WTC11 (cell line): ENCODE measurements at regions not wholly inside any gene's neighbourhood (a gene's known extent, or its start where the extent isn't known, plus 50 kb on each side); places are given as distances from the start of the nearest gene placed in this dataset.

Experiments
- ATAC-seq: fragments of 200-7000 bp; cut with Tn5 transposase; 2 replicates; pipeline ENCODE4 v1.10.0; 2021; ENCODE audit warnings: mild to moderate bottlenecking, moderate library complexity
- CTCF ChIA-PET: fragments of 300-600 bp; sonication (Branson Sonifier 250); formaldehyde crosslinking; loops from one replicate; lab custom pipeline; 2021; ENCODE audit warnings: antibody characterized with exemption; lab: Charles Lee
- POLR2A ChIA-PET: fragments of 350-600 bp; sonication (Branson Sonifier 250); formaldehyde crosslinking; loops from one replicate; lab custom pipeline; 2021; ENCODE audit warnings: antibody characterized with exemption; lab: Charles Lee
- DNase-seq: peaks from one replicate; pipeline ENCODE4 v3.0.0; 2021; ENCODE audit warnings: low spot score
- H3K27ac Mint-ChIP-seq: 2 replicates; pipeline ENCODE4 v1.8.0; 2021; ENCODE audit warnings: mixed read lengths
- H3K27me3 Mint-ChIP-seq: 2 replicates; pipeline ENCODE4 v1.8.0; 2021; ENCODE audit warnings: low read depth, mild to moderate bottlenecking, moderate library complexity, mixed read lengths
- H3K36me3 Mint-ChIP-seq: 2 replicates; pipeline ENCODE4 v1.8.0; 2021; ENCODE audit warnings: mixed read lengths
- H3K4me1 Mint-ChIP-seq: 2 replicates; pipeline ENCODE4 v1.8.0; 2022; ENCODE audit warnings: mixed read lengths
- H3K4me3 Mint-ChIP-seq: 2 replicates; pipeline ENCODE4 v1.8.0; 2021; ENCODE audit warnings: mild to moderate bottlenecking, moderate library complexity, mixed read lengths
- H3K9me3 Mint-ChIP-seq: 2 replicates; pipeline ENCODE4 v1.8.0; 2021; ENCODE audit warnings: mixed read lengths
- AFF4 ChIP-seq: sonication (generic); formaldehyde crosslinking; IDR thresholded peaks from 2 replicates; pipeline ENCODE4 v1.8.1; 2023; ENCODE audit warnings: mild to moderate bottlenecking, missing genetic modification reagents, borderline replicate concordance
- AR ChIP-seq: fragments of 250-450 bp; sonication (Bioruptor Pico); IDR thresholded peaks from 2 replicates; pipeline ENCODE4 v1.9.0; 2021; ENCODE audit warnings: mild to moderate bottlenecking
- CREB1 ChIP-seq: sonication (generic); formaldehyde crosslinking; IDR thresholded peaks from 2 replicates; pipeline ENCODE4 v1.8.0; 2023; ENCODE audit warnings: mild to moderate bottlenecking, missing genetic modification reagents
- E2F1 ChIP-seq: sonication (generic); formaldehyde crosslinking; IDR thresholded peaks from 2 replicates; pipeline ENCODE4 v1.8.0; 2022; ENCODE audit warnings: mild to moderate bottlenecking, missing genetic modification reagents
- ESRRA ChIP-seq: sonication (generic); formaldehyde crosslinking; IDR thresholded peaks from 2 replicates; pipeline ENCODE4 v1.8.1; 2022; ENCODE audit warnings: mild to moderate bottlenecking, missing genetic modification reagents, borderline replicate concordance
- HMGA2 ChIP-seq: fragments of 250-450 bp; sonication (Bioruptor Pico); IDR thresholded peaks from 2 replicates; pipeline ENCODE4 v1.4.0; 2021; ENCODE audit warnings: mild to moderate bottlenecking, moderate library complexity
- MAX ChIP-seq: sonication (generic); formaldehyde crosslinking; IDR thresholded peaks from 2 replicates; pipeline ENCODE4 v1.8.0; 2022; ENCODE audit warnings: mild to moderate bottlenecking, missing genetic modification reagents
- NFYB ChIP-seq: sonication (generic); formaldehyde crosslinking; conservative IDR thresholded peaks from 2 replicates; pipeline ENCODE4 v1.8.0; 2022; ENCODE audit warnings: low read depth, missing genetic modification reagents
- NR1H2 ChIP-seq: sonication (generic); formaldehyde crosslinking; IDR thresholded peaks from 2 replicates; pipeline ENCODE4 v1.9.0; 2021; ENCODE audit warnings: mild to moderate bottlenecking, moderate library complexity, missing genetic modification reagents
- NR3C1 ChIP-seq: sonication (generic); formaldehyde crosslinking; conservative IDR thresholded peaks from 2 replicates; pipeline ENCODE4 v1.8.1; 2023; ENCODE audit warnings: low read depth, mild to moderate bottlenecking, missing genetic modification reagents
- RELA ChIP-seq: sonication (generic); formaldehyde crosslinking; IDR thresholded peaks from 2 replicates; pipeline ENCODE4 v1.8.1; 2022; ENCODE audit warnings: missing genetic modification reagents, mild to moderate bottlenecking, borderline replicate concordance
- SMAD4 ChIP-seq: sonication (generic); formaldehyde crosslinking; IDR thresholded peaks from 2 replicates; pipeline ENCODE4 v1.8.0; 2022; ENCODE audit warnings: mild to moderate bottlenecking, missing genetic modification reagents
- TEAD1 ChIP-seq: sonication (generic); formaldehyde crosslinking; IDR thresholded peaks from 2 replicates; pipeline ENCODE4 v1.8.0; 2022; ENCODE audit warnings: mild to moderate bottlenecking, missing genetic modification reagents
- ZMAT4 ChIP-seq: fragments of 250-450 bp; sonication (Bioruptor Pico); IDR thresholded peaks from 2 replicates; pipeline ENCODE4 v1.9.0; 2021; ENCODE audit warnings: mild to moderate bottlenecking
- ZNF281 ChIP-seq: sonication (generic); formaldehyde crosslinking; IDR thresholded peaks from 2 replicates; pipeline ENCODE4 v1.8.0; 2023; ENCODE audit warnings: mild to moderate bottlenecking, missing genetic modification reagents

- ChIA-PET CTCF (interaction anchor here (0.8 to 3.4 kb wide), 4 partner anchors 19 to 91 kb away, joined by 3 to 16 read pairs (median 10); no protein-coding TSS in a partner anchor), POLR2A (no interaction called here)
- H3K27me3 Mint-ChIP-seq = peaks cover 39% of the 10 kb centered on the region
- H3K36me3 Mint-ChIP-seq = no peaks in the 10 kb centered on the region
- H3K9me3 Mint-ChIP-seq = no peaks in the 10 kb centered on the region
- H3K4me3 Mint-ChIP-seq = no peak overlapping the region
- peaks cover 24% of the 10 kb centered on the region for H3K4me1 Mint-ChIP-seq
- ATAC-seq = no peak
- no peak overlapping the region for H3K27ac Mint-ChIP-seq
- DNase-seq = no peak
- TF ChIP-seq RELA (CRISPR knock-in tag) (no peak), HMGA2 (CRISPR knock-in tag) (no peak), NR3C1 (CRISPR knock-in tag) (no peak), TEAD1 (CRISPR knock-in tag) (no peak), AR (no peak), NFYB (CRISPR knock-in tag) (no peak), NR1H2 (CRISPR knock-in tag) (no peak), ZNF281 (CRISPR knock-in tag) (no peak), SMAD4 (no peak), MAX (no peak), ZMAT4 (CRISPR knock-in tag) (no peak), AFF4 (CRISPR knock-in tag) (no peak), ESRRA (CRISPR knock-in tag) (no peak), CREB1 (CRISPR knock-in tag) (no peak), E2F1 (CRISPR knock-in tag) (no peak)
These were observed 113.8 kb upstream of the LINGO1 start for GRCh38 chr15:77746254-77747174.
